Activated CD4-positive, alpha-beta T cell treated with anti-CD3 and anti-CD28 coated beads, Interleukin-2, Interleukin-4, amounts not matched to agents 100 ng/mL and 50 ng/mL, durations not matched to agents 16 hours and 8 hours (primary cell): ENCODE measurements at regions not wholly inside any gene's neighbourhood (a gene's known extent, or its start where the extent isn't known, plus 50 kb on each side); places are given as distances from the start of the nearest gene placed in this dataset.
A peak's percentile ranks its signal among the peaks of the same experiment; 100 is the strongest.

ENCODE experiments used
- DNase-seq: peaks from one replicate; pipeline ENCODE4 v3.0.0-alpha.2; 2020; ENCODE audit warnings: low spot score

DNA sequence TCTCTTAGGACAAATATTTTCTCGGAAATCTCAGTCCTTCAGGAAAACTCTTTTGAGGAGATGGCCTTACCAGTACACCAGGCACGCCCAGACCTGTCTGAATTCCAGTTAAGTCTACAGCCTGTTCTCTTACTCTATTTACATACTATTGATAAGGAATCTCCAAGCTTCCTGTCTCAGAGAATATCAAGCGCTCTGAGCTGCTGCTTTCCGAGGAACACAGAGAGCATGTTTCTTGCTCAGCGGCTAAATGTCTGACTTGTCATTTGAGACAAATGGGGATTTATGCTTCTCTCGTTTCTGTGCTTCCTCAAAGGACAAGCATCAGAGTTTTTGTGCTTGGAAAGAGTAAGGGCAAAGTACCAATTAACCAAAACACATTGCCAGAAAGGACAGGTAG is 112.4 kb upstream of the CCDC54 start:
- DNase-seq: no peak

DNA sequence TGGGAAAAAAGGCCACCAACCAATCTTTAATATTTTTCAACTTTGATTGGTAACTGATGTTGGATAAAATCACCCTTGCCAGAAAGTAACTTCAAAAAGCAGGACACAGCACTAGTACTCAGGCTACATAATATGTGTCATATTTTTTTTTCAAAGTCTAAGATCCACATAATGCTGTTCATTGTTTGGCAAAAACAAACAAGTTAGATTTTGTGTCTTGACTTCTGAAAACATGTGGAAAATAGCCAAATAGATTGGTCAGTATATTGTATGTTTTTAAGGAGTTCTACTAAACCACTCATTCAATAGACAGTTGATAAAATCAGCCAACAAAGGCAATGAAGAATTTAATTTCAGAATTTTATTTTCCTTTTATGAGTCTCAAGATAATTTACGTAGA is 111.7 kb upstream of the CCDC54 start:
- no peak for DNase-seq

DNA sequence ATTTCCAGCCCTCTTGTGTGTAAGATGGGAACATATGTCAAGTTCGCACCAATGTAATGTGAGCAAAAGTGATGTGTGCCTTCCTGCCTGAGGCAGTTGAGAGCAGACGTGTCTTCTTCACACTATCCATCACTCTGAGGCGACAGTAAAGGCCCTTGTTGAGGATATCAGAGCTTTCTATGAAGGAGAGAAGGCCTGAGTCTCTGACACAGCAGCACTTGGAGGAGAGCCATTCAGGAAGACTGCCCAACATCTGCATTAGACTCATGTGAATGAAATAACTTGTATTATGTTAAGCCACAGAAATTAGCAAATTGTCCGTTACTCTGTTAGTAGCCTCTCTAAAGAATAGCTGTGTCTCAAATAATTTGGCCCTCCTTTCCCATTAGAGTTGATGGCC is 108.8 kb upstream of the CCDC54 start:
- no peak for DNase-seq

DNA sequence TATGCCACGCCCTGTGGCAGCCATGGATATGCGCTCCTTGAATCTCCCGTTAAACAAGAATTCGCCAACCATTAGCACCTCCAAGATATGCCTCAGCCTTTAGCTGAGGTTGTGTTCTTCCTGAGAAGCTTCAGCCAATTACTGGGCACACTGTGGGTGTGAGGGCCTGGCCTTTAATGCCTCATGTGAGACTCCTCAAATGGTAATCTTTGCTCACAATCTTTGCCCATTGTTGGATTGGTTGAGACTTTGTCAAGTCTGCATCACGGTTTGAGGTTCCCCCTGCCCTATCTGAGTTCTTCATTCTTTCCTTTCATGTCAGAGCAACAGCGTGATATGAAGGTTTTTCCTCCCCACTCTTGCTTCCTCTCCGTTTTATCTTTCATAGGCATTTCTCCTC is 108.1 kb upstream of the CCDC54 start:
- no peak for DNase-seq

DNA sequence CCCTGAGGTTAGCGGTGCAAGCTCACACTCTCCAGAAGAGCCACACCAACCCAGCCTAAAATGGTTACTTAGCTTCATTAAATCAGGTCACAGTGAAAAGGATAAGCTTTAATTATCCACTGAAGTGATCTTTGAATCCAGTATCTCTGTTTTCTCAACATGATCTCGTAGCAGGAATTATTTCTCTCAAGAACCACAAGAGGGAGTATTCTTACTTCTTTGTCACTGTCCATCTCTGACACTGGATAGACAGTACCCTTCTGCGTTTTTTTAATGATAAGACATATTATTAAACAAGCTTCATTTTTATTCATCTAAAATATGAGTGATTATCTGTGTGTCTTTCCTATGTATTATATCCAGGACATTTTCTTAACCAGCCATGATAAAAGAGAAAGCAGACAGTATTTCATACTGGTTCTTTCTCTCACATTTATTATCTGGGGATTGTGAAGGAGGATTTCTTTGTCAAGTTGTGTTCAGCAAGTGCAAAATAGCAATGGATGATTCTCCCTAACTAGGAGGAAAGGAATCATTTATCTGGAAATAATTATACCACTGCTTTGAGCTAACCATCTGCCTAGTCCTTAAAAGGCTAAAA is 105.4 kb upstream of the CCDC54 start:
- peak; percentile 25 for DNase-seq

DNA sequence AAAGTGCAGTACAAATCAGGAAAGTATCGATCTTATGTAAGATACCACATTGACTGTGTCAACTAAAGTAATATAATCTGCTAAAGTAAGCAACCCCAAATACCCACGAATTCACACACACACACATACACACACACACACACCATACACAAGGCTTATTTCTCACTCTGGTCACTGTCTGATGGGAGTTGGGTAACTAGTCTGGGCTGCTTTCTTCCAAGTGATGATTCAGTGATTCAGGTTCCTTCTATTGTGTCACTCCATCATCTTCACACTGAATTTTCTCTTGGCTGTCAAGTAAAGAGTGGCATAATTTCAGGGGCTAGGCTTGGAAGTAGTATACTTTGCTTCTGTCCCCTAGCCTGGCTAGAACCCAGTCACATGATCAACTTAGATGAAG is 104.8 kb upstream of the CCDC54 start:
- DNase-seq: no peak

DNA sequence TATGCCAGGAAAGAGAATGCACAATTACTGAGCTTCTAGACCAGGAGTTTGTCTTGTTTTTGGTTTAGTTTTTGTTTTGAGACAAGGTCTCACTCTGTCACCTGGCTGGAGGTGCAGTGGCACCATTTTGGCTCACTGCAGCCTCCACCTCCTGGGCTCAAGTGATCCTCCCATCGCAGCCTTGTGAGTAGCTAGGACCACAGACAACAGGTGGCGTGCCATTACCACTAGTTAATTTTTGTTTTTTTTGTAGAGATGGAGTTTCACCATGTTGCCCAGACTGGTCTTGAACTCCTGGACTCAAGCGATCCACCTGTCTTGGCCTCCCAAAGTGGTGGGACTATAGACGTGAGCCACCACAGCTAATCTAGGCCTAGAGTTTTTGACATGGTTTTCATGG is 104.4 kb upstream of the CCDC54 start:
- DNase-seq: no peak

DNA sequence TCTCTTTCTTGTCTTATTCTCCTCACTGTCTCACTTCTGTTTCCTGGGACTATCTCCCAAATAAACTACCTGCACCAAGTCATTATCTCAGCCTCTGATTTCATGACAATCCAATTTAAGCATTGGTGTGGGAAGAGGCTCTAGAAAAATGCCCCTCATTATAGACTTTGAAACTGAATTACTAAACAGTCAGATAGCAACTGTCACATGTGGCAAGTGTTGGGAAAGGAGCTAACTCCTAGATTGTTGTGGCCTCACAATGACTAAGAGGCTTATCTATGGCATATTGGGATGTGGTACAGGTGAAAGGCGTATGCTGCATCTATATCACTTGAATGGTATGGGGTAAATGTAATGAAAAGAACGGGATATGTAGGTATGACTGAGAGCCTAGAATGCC is 103.5 kb upstream of the CCDC54 start:
- no peak for DNase-seq

DNA sequence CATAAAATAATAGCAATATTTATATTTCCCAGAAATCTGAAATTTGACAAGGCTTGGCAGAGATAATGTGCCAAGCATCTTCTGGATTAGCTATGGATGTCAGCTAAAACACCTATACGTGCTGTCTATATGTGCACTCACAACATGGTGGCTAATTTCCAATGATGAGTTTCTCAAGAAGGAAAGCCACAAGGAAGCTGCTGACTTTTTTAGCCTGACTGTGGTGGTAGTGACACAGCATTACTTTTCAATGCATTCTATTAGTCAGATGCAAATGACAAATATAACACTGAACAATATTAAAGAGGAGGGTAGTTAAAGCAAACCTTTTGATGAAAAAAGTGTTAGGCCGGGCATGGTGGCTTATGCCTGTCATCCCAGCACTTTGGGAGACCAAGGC is 101.7 kb upstream of the CCDC54 start:
- no peak for DNase-seq

DNA sequence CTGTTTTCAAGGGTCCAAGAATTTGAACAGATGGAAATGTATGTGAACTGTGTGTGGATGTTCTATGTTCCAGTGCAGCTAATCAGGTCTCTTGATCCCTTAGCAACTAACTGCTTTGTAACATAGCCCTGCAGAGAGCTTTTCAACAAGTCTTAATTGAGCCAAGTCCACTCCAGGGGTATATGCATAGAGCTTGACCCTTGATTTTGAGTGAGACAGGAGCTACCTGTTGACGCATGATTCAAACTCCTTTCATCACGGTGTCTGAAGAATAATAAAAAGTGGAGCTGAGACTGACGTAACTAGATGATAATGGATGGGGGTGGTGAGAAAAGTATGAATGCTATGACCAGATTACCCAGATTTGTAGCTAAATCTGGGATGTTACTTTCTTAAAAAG is 93.3 kb upstream of the CCDC54 start:
- DNase-seq: no peak

DNA sequence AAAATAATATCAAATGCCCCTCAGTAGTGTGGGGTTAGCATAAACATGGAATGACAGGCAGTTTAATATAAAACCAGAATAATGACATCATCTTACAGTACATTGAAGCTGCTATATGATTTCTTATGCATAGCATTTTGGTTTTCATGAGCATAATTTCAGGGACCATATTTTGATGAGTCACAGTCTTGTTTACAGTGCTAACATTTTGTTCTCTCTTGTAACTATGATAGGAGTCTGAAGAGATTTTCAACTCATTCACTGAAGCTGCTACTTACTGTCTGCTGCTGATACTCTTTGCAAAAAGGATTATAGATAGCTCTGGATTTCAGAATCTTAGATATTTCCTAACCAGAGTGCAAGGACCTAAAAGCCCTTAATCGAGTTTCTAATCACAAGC is 92.6 kb upstream of the CCDC54 start:
- DNase-seq: no peak

DNA sequence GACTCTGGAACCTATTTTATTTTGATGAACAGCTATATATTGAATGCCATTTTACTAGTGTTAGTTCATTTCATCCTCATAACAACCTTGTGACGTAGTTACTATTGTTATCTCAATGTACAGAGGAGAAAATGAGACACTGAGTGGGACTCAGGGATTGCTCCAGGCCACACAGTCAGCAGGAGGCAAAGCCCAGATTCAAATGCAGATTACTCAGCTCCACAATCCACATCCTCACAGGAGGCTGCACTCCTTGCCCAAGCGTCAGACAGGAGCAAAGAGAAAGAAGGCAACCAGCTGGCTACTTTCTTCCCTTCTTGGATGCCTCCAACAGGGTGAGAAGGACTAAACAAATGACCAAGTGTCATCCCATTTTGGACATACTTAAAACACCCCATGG is 92.0 kb upstream of the CCDC54 start:
- no peak for DNase-seq

DNA sequence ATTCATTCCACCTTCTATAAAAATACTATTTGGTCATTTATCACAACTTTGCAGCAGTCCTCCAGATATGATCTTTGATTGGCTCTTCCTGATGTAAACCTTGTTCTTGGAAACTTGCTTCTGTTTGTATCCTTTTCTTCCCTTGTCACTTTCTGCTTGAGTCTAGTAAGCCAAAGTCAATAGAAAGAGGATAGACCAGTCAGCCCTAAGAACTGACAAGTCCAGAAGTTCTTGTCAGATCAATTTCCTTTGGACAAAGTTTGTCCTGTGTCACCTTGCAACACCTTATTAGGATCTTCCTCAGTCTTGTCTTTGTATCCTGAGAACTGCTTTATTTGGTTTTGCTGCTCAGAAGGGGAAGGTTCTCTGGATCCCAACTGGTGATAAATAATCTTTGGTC is 87.9 kb upstream of the CCDC54 start:
- no peak for DNase-seq

DNA sequence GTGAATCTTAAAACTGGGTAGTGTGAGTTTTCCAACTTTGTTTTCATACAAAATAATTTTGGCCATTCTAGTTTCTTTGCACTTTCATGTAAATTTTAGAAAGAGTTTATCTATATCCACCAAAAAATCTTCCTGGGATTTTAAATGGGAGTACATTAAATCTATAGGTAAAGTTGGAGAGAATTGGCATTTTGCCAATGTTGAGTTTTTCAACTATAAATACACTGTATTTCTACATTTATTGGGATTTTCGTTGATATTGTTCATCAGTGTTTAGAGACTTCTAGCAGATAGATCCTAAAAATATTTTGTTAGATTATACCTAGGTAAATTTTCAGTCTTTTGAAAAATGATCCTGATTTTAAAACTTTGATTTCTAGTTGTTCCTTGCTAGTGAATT is 83.1 kb upstream of the CCDC54 start:
- DNase-seq: no peak

DNA sequence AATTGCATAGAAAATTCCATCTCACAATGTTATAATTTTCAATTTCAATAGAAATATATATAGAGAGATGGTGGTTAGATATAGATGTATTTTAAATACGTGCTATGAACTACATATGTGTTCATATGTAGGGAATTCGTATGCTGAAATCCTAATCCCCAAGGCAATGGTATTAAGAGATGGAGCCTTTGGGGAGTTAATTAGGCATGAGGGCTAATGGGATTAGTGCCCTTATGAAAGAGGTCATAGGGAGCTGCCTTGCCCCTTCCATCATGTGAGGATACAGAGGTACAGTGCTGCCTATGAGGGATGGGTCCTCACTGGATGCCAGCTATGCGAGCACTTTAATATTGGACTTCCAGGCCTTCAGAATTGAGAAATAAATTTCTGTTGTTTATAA is 79.6 kb upstream of the CCDC54 start:
- no peak for DNase-seq

DNA sequence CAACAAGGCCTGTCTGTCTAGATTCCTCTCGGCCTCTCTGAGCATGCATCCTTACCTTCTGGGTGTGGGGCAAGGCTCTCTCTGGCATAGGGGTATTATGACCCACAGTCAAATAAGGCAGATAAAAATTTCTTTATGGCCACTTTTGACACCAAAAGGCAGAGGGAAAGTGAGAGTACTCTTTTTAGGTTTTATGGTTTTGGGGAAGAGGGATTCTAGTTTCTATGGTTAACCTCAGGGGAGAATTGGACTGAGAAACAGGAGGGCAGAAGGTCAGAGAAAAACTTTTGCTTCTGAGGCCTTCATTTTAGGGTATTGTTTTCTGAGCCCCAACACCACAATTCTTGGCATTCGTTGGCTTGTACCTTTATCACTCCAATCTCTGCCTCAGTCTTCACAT is 70.0 kb upstream of the CCDC54 start:
- no peak for DNase-seq

DNA sequence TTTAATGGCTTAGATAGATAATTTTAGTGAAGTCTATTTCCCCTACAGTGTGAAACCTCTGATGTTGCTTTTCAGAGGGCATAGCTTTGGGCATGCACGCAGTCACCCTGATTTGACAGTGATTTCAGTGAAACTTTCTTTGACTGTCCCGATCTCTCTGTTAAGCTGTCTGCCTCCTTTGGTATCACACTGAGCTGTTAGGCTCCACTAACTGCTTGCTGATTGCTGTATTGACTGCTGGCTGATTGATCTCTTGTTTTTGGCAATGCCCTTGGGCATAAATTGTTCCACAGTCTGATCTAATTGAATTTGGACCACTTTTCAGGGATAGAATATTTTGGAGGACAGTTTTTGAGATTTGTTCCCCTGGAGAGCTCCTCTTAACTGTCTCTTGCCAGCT is 68.5 kb upstream of the CCDC54 start:
- no peak for DNase-seq

DNA sequence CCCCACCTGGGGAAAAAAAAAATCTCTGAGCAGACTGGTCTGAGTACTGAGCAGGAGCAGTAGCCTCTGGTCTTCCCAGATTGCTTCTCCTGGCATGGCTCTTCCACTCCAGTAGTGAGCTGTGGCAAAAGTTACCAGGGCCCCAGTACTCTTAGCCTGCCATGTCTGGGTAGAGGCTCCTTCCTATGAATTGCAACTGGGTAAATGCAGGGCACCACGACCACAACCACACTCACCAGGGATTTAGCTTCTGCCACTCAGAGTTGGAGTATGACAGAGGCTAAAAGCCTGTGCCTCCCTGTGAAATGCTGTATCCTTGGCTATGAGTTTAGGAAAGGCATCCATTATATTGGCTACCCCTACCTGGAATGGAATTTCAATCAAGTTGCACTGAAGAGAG is 67.9 kb upstream of the CCDC54 start:
- no peak for DNase-seq

DNA sequence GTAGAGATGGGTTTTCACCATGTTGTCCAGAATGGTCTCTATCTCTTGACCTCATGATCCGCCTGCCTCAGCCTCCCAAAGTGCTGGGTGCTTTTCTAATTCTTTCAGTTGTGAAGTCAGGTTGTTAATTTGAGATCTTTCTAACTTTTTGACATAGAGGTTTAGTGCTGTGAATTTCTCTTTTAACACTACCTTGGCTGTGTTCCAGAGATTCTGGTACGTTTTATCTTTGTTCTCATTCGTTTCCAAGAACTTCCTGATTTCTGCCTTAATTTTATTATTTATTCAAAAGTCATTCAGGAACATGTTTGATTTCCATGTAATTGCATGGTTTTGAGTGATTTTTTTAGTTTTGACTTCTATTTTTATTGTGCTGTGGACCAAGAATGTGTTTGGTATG is 63.5 kb upstream of the CCDC54 start:
- DNase-seq: no peak

DNA sequence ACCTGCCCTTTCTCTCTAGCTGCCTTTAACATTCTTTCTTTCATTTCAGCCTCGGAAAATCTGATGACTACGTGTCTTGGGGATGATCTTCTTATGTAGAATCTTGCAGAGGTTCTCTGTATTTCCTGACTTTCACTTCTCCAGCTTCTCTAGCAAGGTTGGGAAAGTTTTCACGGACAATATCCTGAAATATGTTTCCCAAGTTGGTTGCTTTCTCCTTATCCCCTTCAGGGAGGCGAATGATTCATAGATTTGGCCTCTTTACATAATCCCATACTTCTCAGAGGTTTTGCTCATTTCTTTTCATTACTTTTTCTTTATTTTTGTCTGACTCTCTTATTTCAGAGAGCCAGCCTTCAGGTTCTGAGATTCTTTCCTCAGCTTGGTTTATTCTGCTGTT is 62.1 kb upstream of the CCDC54 start:
- no peak for DNase-seq

DNA sequence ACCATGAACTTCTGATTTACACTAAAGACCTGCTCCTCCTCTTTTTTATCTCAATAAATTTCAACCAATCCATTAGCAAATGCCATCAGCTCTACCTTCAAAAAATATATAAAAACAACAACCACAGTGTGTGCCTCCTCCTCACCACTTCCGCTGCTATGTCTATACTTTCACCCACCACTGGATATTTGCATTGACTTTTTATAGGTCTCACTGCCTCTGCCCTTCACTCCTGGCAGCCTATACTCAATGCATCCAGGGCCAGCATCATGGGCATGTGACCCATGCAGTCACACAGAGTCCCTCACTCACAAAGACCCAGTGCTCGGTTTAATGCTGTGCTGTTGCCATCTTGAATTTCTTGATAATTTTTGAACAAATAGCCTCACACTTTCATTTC is 53.5 kb upstream of the CCDC54 start:
- no peak for DNase-seq

DNA sequence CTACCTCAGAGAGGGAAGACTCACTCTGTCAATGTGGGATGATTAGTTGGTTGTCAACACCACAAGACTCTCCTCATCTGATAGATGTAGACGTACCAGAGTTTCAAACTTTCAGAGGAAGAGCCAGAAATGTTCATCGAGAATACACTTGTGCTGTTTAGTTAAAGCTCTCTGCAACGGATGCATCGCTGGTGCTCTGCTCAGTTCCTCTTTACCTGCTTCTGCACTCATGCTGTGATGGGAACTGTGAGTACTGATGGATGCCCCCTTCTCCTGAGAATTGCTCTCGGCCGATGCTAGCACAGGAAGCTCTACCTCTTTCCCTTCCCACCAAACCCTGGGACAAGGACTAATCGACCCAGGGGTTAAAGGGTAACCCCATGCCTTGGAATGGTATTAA is 51.8 kb upstream of the CCDC54 start:
- DNase-seq: no peak
